ENCODE measurements at regions not wholly inside any gene's neighbourhood (a gene's known extent, or its start where the extent isn't known, plus 50 kb on each side); places are given as distances from the start of the nearest gene placed in this dataset.

DNA sequence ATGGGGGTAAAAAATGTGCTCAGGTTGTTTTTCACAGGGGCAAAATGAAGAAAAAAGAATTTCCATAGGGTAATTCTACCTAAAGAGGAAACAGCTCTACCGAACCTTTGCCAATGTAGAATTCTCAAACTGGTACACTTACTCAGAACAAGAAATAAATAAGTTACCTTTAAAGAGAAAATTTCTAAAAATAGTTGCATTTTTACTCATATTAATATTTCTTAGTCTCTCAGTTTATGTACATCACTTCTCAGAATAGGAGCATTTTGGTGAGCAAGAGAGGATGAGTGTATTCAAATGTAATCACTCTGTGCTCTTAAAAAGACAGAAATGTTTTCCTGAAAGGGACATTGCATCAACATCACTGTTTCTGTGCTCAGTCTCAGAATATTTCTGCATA is 574.7 kb upstream of the SLC8A1 start:
- DNase-seq: no peak
- no peaks in the 10 kb centered on the region for H3K4me1 ChIP-seq (ENCODE audit: low read length)
- H3K4me3 ChIP-seq (ENCODE audit: low read length): no peak overlapping the region
- H2AFZ ChIP-seq (ENCODE audit: low read length): no peak overlapping the region
- no peaks in the 10 kb centered on the region for H3K9me3 ChIP-seq (replicated peaks; ENCODE audit: insufficient read depth, low read length)
- no peak for TF ChIP-seq EZH2phosphoT487 (IDR thresholded peaks at IDR 0.05; ENCODE audit: low read length)
- TF ChIP-seq, protein P1, sequence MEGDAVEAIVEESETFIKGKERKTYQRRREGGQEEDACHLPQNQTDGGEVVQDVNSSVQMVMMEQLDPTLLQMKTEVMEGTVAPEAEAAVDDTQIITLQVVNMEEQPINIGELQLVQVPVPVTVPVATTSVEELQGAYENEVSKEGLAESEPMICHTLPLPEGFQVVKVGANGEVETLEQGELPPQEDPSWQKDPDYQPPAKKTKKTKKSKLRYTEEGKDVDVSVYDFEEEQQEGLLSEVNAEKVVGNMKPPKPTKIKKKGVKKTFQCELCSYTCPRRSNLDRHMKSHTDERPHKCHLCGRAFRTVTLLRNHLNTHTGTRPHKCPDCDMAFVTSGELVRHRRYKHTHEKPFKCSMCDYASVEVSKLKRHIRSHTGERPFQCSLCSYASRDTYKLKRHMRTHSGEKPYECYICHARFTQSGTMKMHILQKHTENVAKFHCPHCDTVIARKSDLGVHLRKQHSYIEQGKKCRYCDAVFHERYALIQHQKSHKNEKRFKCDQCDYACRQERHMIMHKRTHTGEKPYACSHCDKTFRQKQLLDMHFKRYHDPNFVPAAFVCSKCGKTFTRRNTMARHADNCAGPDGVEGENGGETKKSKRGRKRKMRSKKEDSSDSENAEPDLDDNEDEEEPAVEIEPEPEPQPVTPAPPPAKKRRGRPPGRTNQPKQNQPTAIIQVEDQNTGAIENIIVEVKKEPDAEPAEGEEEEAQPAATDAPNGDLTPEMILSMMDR (IDR thresholded peaks at IDR 0.05; ENCODE audit: low read length): no peak
- TF ChIP-seq EZH2 (optimal IDR thresholded peaks at IDR 0.05; ENCODE audit: low read depth, low read length): no peak
- H3K27me3 ChIP-seq (replicated peaks; ENCODE audit: insufficient read depth, low read length): no peaks in the 10 kb centered on the region
- no peaks in the 10 kb centered on the region for H3K36me3 ChIP-seq (replicated peaks; ENCODE audit: insufficient read depth, low read length)
- no peaks in the 10 kb centered on the region for H3F3A ChIP-seq (ENCODE audit: insufficient read depth, low read length)
- no peaks in the 10 kb centered on the region for H4K20me1 ChIP-seq (ENCODE audit: insufficient read depth, low read length)
- no peak overlapping the region for H3K9ac ChIP-seq (ENCODE audit: low read length)
- H3K4me2 ChIP-seq (ENCODE audit: low read depth, low read length): no peak overlapping the region
- no peaks in the 10 kb centered on the region for H3K9me2 ChIP-seq (replicated peaks; ENCODE audit: insufficient read depth, low read length)
- no peaks in the 10 kb centered on the region for H3K79me2 ChIP-seq (ENCODE audit: low read length)
- H3K27ac ChIP-seq (ENCODE audit: low read length): no peak overlapping the region

DNA sequence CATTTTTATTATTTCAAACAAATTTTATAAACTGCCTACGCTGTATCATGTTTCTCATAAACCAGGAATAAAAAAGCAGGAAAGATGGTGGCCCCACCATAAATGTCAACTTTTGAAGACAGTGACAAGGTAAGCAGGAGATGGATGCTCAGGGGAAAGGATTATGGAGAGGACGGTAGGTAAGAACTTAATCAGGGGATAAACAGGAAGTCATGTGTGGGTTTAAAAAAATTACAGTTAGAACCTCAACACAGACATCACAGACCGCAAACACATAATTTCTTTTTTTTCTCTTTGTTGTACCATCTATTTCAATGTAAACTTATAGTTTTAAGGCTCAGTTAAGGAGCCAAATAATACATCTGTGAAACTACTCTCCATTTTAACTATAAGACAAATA is 575.2 kb upstream of the SLC8A1 start:
- Histone ChIP-seq H3K79me2 (ENCODE audit: low read length) (no peaks in the 10 kb centered on the region), H3K4me2 (ENCODE audit: low read depth, low read length) (no peak overlapping the region)

DNA sequence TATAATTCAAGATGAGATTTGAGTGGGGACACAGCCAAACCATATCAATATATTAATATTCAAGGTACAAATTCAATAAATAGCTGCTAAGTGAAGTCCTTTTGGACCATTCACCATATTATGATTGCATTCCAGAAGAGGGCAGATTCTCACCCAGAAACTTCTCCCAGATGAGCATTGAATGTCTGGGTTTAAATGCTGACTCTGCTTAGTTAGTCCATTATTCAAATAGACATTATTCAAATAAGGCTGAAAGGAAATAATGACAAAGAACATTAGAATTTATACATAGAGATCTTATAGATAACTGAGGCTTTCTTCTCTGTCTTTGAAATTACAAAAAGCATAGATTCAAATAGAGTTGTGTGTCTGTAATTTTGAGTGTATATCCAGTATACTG is 579.4 kb upstream of the SLC8A1 start:
- Histone ChIP-seq H3K9ac (ENCODE audit: low read length) (no peak overlapping the region), H3K4me1 (ENCODE audit: low read length) (no peaks in the 10 kb centered on the region)

More for the DNA sequence above, 575.2 kb upstream of the SLC8A1 start:
- no peak for DNase-seq
- H3F3A ChIP-seq (ENCODE audit: insufficient read depth, low read length): no peaks in the 10 kb centered on the region
- H3K36me3 ChIP-seq (replicated peaks; ENCODE audit: insufficient read depth, low read length): no peaks in the 10 kb centered on the region
- H3K4me3 ChIP-seq (ENCODE audit: low read length): no peak overlapping the region
- no peaks in the 10 kb centered on the region for H3K9me3 ChIP-seq (replicated peaks; ENCODE audit: insufficient read depth, low read length)
- no peaks in the 10 kb centered on the region for H3K4me1 ChIP-seq (ENCODE audit: low read length)
- H4K20me1 ChIP-seq (ENCODE audit: insufficient read depth, low read length): no peaks in the 10 kb centered on the region
- no peak overlapping the region for H2AFZ ChIP-seq (ENCODE audit: low read length)
- H3K27ac ChIP-seq (ENCODE audit: low read length): no peak overlapping the region
- no peak overlapping the region for H3K9ac ChIP-seq (ENCODE audit: low read length)
- H3K9me2 ChIP-seq (replicated peaks; ENCODE audit: insufficient read depth, low read length): no peaks in the 10 kb centered on the region
- TF ChIP-seq, protein P1 (IDR thresholded peaks at IDR 0.05; ENCODE audit: low read length): no peak
- TF ChIP-seq EZH2 (optimal IDR thresholded peaks at IDR 0.05; ENCODE audit: low read depth, low read length) (no peak), EZH2phosphoT487 (IDR thresholded peaks at IDR 0.05; ENCODE audit: low read length) (no peak)
- no peaks in the 10 kb centered on the region for H3K27me3 ChIP-seq (replicated peaks; ENCODE audit: insufficient read depth, low read length)

More for the DNA sequence above, 579.4 kb upstream of the SLC8A1 start:
- no peak for TF ChIP-seq EZH2phosphoT487 (IDR thresholded peaks at IDR 0.05; ENCODE audit: low read length)
- no peak for TF ChIP-seq EZH2 (optimal IDR thresholded peaks at IDR 0.05; ENCODE audit: low read depth, low read length)
- TF ChIP-seq, protein P1 (IDR thresholded peaks at IDR 0.05; ENCODE audit: low read length): no peak
- no peaks in the 10 kb centered on the region for H3K36me3 ChIP-seq (replicated peaks; ENCODE audit: insufficient read depth, low read length)
- no peak overlapping the region for H3K4me2 ChIP-seq (ENCODE audit: low read depth, low read length)
- no peak for DNase-seq
- no peaks in the 10 kb centered on the region for H3F3A ChIP-seq (ENCODE audit: insufficient read depth, low read length)
- no peaks in the 10 kb centered on the region for H3K9me3 ChIP-seq (replicated peaks; ENCODE audit: insufficient read depth, low read length)
- H4K20me1 ChIP-seq (ENCODE audit: insufficient read depth, low read length): no peaks in the 10 kb centered on the region
- H3K27ac ChIP-seq (ENCODE audit: low read length): no peak overlapping the region
- no peaks in the 10 kb centered on the region for H3K27me3 ChIP-seq (replicated peaks; ENCODE audit: insufficient read depth, low read length)
- no peaks in the 10 kb centered on the region for H3K9me2 ChIP-seq (replicated peaks; ENCODE audit: insufficient read depth, low read length)
- H2AFZ ChIP-seq (ENCODE audit: low read length): no peak overlapping the region
- no peaks in the 10 kb centered on the region for H3K79me2 ChIP-seq (ENCODE audit: low read length)
- H3K4me3 ChIP-seq (ENCODE audit: low read length): no peak overlapping the region

Measured in MM.1S (cell line).